Epithelial cell of proximal tubule (primary cell): ENCODE measurements at regions not wholly inside any gene's neighbourhood (a gene's known extent, or its start where the extent isn't known, plus 50 kb on each side); places are given as distances from the start of the nearest gene placed in this dataset.

ENCODE experiments used
- DNase-seq: peaks from one replicate; pipeline ENCODE4 v3.0.0-alpha.2; 2011; ENCODE audit warnings: low read depth
- H3K4me3 ChIP-seq: 2 replicates; pipeline ENCODE4 v1.5.1; 2011; ENCODE audit warnings: low read depth, mild to moderate bottlenecking, low read length
- CTCF ChIP-seq: conservative IDR thresholded peaks from 2 replicates; pipeline ENCODE4 v1.5.1; 2012; ENCODE audit warnings: low read depth, mild to moderate bottlenecking, low read length

GRCh38 chr3:78204977-78205376, 1165.1 kb downstream of the ROBO2 start:
- H3K4me3 ChIP-seq, result no peak overlapping the region
- DNase-seq, result no peak
- TF ChIP-seq CTCF, result peak; percentile 41

- DNase-seq, result no peak
- TF ChIP-seq CTCF, result peak; percentile 58
- H3K4me3 ChIP-seq, result no peak overlapping the region
Observed at GRCh38 chr3:78221300-78221699, 1181.4 kb downstream of the ROBO2 start.

- DNase-seq, result no peak
- no peak for TF ChIP-seq CTCF
- H3K4me3 ChIP-seq, result no peak overlapping the region
Observed at GRCh38 chr3:78221796-78222195, 1181.9 kb downstream of the ROBO2 start.

- no peak overlapping the region for H3K4me3 ChIP-seq
- DNase-seq, result no peak
- TF ChIP-seq CTCF, result no peak
Observed at GRCh38 chr3:78235841-78236240, 1195.9 kb downstream of the ROBO2 start.

GRCh38 chr3:78238811-78239210, 1198.9 kb downstream of the ROBO2 start:
- peak; percentile 94 for DNase-seq
- no peak for TF ChIP-seq CTCF
- H3K4me3 ChIP-seq, result no peak overlapping the region

- no peak for TF ChIP-seq CTCF
- DNase-seq, result no peak
- H3K4me3 ChIP-seq, result no peak overlapping the region
Observed at GRCh38 chr3:78242724-78243123, 1202.8 kb downstream of the ROBO2 start.

- DNase-seq, result no peak
- no peak overlapping the region for H3K4me3 ChIP-seq
- TF ChIP-seq CTCF, result no peak
Observed at GRCh38 chr3:78244136-78244535, 1204.2 kb downstream of the ROBO2 start.
